ENCODE measurements at regions not wholly inside any gene's neighbourhood (a gene's known extent, or its start where the extent isn't known, plus 50 kb on each side); places are given as distances from the start of the nearest gene placed in this dataset.

- TF ChIP-seq CTCF (IDR thresholded peaks at IDR 0.05): no peak
- TF ChIP-seq POLR2AphosphoS5 (IDR thresholded peaks at IDR 0.05): no peak
Observed at GRCh38 chr2:236345081-236345714, 81.0 kb upstream of the ASB18 start.
